Esophagus squamous epithelium (tissue), 4 donors: ENCODE measurements at regions not wholly inside any gene's neighbourhood (a gene's known extent, or its start where the extent isn't known, plus 50 kb on each side); places are given as distances from the start of the nearest gene placed in this dataset.

ENCODE experiments used
- POLR2A ChIP-seq, 4 donors: fragments of 450-650 bp; IDR thresholded peaks; one replicate each; pipeline ENCODE4 v1.6.1; 2017; ENCODE audit warnings: antibody characterized with exemption in 4 of 4, mild to moderate bottlenecking in 4 of 4, moderate library complexity in 3 of 4
- TF ChIP-seq, protein P1 (sequence below), 6 experiments: fragments of 450-650 bp in 4 of 6; fragments of 200-600 bp in 2 of 6; sonication (generic) in 2 of 6; IDR thresholded peaks; one replicate each; pipeline ENCODE4 v1.5.1; 2016 to 2019; ENCODE audit warnings: antibody characterized with exemption in 6 of 6, mild to moderate bottlenecking in 4 of 6, moderate library complexity in 4 of 6

DNA sequence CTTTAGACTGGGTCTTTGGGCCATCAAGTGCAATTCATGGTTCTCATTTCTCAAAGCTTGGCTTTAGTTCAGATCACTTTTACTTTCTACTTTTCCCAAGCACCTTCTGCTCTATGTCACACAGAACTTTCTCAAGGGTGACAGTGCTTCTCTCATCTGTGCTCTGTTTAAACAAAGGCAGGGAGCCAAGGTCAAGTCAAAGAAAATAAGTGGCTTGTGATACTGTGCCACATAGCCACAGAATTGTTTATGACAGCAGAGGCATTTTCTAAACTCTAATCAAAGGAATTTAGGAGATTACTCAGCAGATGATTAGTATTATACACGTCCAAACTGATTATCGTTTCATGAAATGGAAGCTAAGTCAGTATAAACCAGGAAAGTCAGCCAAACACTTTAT lies 348.0 kb downstream of the HDGFL1 start:
- TF ChIP-seq, protein P1, sequence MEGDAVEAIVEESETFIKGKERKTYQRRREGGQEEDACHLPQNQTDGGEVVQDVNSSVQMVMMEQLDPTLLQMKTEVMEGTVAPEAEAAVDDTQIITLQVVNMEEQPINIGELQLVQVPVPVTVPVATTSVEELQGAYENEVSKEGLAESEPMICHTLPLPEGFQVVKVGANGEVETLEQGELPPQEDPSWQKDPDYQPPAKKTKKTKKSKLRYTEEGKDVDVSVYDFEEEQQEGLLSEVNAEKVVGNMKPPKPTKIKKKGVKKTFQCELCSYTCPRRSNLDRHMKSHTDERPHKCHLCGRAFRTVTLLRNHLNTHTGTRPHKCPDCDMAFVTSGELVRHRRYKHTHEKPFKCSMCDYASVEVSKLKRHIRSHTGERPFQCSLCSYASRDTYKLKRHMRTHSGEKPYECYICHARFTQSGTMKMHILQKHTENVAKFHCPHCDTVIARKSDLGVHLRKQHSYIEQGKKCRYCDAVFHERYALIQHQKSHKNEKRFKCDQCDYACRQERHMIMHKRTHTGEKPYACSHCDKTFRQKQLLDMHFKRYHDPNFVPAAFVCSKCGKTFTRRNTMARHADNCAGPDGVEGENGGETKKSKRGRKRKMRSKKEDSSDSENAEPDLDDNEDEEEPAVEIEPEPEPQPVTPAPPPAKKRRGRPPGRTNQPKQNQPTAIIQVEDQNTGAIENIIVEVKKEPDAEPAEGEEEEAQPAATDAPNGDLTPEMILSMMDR (IDR thresholded peaks at IDR 0.05), result no peak
- no peak for TF ChIP-seq POLR2A (IDR thresholded peaks at IDR 0.05)
